GM18907 (cell line): ENCODE measurements at regions not wholly inside any gene's neighbourhood (a gene's known extent, or its start where the extent isn't known, plus 50 kb on each side); places are given as distances from the start of the nearest gene placed in this dataset.

Experiments used
- ATAC-seq: cut with Tn5 transposase; IDR thresholded peaks from one replicate; pipeline ENCODE4 v1.9.1; 2021; ENCODE audit warnings: mild to moderate bottlenecking, moderate library complexity; ENCODE audit not compliant: unreplicated experiment

DNA sequence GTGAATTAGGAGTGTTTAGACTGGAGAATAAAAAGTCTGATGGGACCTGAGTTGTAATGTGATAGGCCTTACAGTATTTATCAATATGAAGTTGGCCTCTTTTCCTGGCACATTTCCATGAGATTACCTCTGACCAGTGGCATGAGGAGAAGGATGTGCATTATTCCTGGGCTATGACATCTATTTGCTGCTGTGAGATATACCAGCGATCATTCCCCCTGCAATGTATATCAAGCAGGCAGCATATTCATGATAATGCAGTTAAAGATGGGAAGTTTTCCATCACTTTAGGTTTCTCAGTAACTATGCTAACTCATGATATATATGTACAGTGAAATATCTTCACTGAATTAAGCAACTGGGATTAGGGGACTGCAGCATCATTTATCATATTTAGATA is 142.8 kb upstream of the MBL2 start:
- ATAC-seq, result no peak

DNA sequence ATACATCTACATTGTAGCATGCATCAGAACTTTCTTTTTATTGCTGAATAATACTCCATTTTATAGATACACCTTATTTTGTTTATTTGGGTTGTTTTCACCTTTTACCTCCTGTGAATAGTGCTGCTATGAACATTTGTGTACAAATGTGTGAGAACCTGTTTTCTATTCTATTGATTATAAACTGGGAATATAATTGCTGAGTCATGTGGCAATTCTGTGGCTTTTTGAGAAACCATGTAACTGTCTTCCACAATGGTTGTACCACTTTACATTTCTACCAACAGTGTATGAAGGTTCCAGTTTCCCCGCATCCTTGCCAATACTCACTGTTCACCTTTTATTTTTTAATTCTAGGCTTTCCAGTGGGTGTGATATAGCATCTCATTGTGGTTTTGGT is 138.6 kb upstream of the MBL2 start:
- ATAC-seq, result no peak

DNA sequence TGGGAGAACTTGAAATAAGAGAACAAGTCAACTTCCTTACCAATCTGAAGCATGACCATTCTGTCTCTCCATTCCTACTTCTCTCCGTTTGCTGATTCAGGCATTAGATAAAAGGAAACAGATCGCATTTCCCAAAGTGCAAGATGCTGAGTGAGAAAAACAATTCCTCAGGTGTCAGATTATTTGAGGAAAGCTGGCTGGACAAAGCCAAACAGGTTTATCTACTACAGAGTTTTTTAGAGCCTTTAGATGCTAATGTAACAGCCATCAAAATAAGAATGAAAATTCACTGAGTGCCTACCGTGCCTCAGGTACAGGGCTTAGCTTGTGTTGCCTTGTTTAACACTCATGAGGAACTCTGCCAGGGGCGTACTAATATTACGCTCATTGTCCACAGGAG is 135.9 kb upstream of the MBL2 start:
- ATAC-seq, result no peak

DNA sequence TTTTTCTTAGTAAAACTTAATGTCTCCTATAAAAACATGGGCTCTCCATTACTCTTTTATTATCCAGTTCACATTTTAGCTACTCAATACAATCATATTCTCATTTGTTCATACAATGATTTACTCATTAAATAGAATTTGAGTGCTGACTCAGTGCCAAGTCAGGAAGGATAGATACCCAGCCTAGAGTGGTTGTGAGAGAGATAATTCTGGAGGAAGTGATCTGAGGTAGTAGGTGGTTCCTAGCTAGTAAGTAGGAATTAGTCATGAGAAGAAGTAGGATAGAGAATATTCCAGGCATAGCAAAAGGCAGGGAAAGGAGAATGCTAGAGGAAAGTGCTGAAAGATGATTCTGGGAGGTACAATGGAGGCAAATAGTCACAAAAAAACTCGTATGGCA is 133.5 kb upstream of the MBL2 start:
- ATAC-seq, result no peak

DNA sequence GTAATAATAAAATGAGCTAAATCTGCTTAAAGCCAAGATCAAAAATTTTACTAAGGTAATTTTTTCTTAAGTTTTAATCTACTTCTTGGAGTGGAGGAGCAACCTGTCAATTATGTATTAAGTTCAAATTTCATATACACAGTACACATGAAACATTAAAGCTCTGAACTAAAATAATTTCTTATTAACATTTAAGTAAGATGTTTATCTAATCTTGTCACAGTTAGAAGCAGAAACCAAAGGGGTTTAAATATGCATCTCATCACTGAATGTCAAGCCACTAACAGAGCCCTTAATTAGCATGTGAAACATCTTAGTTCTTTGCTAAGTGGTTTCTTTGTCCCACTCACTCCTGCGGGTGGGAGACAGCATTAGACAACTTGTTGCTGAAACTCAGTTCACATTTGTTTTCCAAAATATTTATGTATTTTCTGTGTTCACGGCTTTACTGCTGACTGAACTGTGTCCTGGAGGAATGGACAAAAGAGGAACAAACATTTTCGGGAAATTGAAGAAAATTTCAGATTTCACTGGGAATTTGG is 130.9 kb upstream of the MBL2 start:
- ATAC-seq, result no peak

DNA sequence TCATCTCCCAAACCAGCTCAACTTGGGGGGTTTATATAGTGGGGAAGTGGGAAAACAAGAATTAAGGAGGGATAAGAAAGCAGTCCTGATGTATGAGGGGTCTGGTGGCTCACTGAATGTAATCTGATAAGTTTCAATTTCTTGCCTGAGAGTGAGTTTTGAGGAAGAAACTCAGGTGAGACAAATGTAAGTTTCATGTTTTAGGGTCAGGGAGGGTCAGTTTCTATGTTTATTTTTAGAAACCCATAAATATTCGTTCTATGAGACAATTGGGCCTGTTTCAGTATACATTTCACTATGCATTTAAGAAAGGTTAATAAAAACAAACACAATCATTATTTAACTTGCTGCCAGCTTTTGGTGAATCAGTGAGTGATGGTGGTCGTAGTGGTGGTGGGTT is 128.0 kb upstream of the MBL2 start:
- peak; percentile 75 for ATAC-seq

DNA sequence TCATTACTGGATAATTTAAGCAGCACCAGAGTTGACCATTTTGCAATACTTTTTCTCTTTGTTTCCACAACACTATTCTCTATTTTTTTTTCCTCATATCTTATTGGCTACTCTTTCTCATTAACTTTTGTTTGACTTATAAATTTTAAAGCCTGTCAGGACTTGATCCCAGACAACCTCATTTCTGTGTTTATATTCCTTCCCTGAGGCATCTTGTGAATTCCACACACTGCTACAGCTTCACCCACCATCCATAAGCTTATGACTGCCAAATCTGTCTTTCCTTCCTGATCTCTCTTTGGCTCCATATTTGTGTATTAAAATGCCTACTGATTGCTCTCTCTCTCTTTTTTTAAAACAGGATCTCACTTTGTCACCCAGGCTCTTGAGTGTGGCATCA is 124.6 kb upstream of the MBL2 start:
- ATAC-seq, result no peak

DNA sequence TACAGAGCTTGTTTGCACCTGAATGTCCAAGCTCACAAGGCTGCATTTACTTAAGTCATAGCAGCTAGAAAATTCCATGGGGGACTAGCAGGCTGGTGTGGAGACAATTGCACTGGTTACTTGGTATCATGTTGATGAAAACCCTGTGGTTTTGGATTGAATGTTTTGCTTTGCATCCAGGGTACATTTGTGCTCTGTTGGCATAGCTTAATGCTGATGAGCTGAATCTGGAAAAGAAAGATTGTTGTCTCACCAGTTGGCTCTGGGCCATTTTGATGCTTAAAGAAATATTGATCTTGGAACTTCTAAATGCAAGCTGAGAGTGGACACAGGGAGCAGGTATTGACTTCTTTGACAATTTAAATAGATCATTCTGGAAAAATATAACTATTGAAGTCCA is 122.5 kb upstream of the MBL2 start:
- no peak for ATAC-seq

DNA sequence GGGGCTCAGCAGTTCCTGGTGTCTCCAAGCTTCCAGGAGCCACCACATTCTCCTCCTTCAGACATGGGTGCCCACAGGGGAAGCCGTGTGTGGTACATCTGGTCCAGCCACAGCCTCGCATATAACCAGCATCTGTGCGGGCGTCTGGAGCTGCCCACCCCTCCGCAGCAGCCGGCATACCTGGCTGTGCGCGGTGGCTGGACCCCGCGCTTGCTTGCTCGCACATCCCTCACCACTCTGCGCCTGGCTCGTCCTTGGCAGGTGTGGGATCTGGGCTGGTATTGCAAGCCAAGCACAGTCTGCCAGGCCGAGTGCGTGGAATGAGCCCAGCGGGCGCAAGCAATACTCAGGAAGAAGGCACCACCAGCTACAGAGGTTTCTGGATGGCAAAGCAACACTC is 117.7 kb upstream of the MBL2 start:
- ATAC-seq, result no peak

DNA sequence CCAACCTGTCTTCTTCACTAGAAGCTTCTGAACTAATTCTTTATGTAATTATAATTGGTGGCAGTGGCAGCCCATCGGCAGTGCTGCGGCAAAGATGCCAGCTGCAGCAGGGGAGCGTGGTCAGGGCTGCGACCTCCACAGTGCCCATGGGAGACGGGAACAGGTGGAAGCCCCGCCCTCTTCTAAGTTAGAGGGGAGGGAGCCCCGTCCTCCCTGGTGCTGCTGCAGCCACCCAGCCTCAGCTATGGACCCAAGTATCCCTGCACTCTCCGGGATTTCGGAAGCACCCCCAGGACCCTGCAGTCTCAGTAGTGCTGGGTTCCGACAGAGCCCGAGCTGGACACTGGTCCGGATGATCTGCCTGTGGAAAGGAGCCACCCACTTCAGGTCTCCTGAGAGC is 117.0 kb upstream of the MBL2 start:
- ATAC-seq, result no peak

DNA sequence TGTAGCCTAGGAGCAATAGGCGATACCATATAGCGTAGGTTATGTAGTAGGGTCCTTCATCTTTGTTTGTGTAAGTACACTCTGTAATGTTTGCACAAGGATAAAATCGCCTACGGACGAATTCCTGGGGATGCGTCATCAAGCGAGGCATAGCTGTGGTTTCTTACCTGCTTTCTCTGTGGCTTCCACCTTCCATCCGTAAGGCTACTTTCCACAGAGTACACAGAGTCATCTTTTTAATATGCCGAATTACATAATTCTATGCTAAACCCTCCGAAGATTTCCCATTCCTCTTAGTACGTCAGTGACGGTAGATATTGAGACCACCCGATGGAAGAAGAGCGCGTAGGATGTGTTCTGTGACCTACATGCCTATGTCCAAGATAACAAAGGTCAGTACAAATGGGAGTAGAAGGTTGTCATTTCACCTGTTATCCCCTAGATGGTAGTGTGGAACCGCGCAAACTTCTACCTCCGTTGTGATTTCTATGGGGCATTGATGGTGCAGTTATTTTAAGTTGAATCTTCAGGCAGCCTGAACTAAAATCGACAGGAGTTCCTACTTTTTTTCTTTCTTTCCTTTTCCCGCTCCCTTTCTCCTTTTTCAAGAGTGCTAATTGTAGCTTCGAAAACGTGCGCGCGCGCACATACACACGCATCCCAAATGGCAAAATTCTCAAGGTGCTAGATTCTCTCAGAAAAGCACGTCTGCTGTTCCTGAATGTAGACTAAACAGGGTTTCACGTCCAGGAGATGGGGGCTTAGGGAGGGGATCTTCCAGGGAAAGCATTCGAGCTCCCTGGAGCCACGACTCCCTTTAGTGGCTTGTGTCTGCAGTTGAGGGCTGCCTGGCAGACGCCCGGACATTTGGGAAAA is 111.7 kb upstream of the MBL2 start:
- ATAC-seq, result peak; percentile 95

DNA sequence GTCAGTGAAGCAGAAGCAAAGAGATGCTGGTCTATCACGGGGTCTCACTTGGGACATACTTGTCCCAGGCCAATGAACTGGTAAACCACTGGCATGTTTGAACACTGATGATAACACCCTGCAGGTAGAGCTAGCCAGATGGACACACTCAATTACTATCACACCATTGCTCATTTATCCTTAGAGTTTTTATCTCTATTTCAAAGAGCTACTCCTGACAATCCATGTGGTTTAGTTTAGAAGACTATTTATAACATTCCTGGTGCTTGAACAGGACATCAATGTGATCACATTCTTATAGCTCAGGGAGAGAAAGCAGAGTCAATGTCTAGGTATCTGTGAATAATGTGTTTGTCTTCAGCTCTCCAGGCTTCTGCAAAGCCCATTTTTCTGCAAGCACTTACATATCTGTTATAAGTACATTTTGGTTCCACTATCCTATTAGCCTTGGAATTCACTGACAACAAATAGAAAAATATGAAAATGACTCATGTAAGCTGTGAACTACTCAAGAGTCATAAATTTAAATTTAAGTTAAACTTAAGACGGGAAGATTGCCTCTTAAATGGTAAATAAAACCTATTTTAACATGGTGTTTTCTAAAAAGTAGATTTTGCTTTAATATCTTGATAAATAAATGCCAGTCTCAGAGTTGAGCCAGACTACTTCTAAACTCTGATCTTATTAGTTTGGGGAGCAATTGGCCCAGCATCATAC is 106.7 kb upstream of the MBL2 start:
- no peak for ATAC-seq

DNA sequence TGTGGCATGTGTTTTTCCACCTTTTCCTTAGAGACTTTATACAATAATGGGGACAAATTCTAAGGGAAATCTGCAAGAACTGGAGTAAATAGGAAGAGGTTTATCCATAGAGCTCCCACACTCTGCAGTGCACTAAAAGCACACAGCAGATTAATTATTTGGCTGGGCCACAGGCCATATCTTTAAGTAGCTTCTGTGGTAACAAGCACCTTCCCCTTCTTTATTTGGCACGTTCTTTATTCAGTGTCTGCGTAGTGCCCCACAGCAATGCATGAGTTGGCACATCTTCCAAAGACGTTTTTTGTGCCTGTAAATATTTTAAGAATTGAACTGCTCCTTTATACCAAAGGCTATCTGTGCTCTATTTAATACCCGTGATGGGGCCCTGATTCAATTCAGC is 104.9 kb upstream of the MBL2 start:
- ATAC-seq, result no peak

DNA sequence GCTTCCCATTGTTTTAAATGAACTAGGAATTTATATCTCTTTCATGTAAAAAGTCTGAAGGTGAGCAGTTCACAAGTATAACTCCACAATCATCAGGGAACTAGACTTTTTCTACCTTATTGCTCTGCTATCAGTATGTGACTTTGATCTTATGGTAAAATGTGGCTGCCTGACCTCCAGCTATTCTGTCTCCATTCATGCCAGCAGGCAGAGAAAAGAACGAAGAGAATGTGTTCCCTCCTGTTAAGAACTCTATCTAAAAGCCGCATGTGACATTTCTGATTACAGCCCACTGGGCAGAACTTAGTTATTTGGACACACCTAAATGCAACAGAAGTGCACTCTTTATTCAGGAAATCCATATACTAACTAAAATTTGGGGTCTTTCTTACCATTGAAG is 102.8 kb upstream of the MBL2 start:
- no peak for ATAC-seq

DNA sequence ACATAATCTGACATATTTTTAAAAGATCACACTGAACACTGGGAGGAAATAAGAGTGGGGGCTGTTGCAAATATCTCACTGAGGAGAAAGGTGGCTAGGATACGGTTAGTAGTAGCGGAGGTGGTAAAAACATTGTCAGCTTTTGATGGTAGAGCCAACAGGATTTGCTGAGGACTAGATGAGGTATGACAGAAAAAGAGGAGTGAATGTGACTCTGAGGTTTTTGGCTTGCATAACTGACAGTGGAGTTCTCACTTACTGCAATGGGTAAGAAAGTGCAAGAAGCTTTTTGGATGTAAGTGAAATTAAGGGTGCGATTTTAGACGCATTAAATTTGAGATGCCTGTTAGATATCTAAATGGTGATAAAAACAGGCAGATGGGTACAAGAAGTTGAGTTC is 102.0 kb upstream of the MBL2 start:
- ATAC-seq, result no peak

DNA sequence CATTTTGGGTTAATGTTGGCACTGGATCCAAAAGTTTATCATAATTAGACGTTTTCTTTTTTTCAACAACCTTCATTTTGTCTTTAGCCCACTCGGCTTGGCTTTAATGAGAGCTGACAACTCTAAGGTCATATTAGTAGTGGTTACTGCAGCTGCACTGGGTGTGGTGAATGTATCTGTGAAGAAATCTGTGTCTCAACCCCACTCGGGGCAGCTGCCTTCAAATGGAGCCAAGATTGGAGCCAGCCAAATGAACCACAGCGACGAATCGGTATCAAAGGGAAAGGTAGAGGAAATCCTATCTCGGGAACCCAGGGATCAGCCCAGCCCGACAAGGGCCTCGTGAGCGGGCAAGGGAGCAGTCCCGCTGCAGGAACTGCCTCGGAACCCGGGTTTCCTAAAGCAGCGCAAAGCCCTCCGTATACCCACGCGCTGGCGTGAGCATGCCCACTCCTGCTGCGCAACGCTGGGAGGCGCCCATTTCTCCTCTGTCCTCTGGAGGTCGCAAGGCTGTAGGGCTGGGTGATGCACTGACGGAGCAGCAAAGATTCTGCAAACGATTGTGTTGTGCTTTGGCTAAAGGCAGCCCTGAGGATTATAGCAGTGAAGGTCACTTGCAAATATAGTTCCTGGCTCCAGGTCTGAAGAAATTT is 98.7 kb upstream of the MBL2 start:
- ATAC-seq, result no peak

DNA sequence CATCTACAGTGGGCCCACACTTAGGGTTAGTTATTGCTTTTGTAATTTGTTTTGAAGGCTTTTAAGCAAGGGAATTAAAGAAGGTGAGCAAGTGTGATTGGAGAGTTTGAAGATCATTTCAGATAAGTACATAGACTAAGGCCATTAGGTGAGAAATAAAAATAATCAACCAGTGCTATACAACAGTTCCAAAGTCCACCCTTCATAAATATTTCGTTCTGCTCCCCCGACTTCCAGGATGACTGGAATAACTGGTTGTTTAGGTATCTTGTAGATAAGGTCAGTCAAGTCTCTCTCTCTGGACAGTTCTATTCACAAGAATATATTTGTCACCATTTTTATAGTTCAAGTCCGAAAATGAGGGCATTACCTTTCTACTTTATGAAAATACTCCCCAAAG is 98.0 kb upstream of the MBL2 start:
- no peak for ATAC-seq

DNA sequence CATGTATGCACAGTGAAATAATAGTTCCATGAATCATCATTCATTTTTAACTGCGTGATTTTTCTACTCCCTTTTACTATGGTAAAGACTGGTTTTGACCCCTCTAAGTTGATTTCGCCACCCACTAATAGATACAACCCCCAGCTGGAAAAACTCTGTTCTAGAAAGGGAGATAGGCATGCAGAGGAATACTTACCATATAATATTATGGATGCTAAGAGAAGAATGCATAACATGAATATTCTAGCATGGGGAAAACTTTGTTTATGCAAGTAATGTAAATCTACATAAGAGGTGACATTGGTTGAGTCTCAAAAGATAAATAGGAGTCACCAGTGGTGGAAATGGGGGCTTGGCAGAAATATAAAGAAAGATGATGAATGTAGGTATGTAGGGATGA is 97.3 kb upstream of the MBL2 start:
- ATAC-seq, result no peak

DNA sequence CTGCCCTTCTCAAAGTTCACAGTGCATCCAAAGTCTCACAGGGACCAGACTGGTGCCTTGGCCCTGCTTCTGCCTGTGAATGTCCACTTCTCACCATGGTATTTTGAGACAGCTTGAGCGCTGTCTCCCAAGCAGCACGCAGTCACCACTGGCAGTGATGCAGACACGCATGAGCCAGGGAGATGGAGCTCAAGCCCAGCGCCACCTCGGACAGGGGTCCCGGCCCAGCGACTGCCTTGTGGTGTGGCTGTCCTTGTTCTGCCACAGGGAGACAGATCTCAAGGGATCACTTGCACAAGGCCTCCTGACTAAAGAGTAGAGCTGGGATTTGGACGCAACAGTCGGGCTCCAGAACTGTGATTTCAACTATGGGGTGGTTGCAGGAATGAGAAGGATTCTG is 92.6 kb upstream of the MBL2 start:
- ATAC-seq, result no peak

DNA sequence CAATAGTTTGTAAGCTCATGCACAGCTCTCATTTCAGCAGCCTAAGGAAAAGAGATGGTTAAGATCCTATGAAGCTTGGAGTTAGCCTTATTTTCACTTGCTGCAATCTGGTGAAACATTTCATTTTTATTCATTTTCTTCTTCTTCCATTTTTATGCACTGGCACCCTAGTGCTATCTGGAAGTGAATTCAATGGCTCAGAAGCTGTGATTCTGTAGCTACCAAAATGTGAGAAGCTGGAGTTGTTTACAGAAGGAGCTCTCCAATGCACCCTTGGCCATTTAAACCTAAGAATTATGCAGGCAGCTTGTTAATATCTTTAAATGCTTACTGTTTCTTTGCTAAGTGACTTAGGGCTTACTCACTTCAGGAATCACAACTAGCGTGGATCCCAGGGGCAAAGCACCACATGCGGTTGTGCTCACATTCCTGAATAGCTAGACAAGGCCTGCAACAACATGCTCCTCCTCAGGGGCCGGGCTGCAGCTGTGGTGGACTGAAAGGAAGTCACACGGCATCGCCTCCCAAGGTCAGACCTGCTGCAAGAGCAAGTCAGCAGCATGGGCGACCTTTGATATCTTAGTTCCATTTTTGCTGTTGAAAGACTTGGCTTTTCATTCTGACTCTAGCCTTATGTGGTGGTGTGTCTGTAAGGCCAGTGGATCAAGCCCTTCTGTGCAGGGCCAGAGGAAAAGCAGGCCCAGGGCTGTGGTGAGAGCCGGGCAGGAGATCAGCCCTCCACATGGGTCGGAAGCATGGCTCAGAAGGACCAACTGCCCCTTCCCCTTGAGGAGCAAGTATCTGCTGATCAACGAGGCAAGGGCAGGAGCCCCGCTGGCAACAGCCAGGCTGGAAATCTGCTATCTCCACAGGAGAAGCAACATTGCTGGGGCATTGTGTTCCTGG is 91.9 kb upstream of the MBL2 start:
- no peak for ATAC-seq

DNA sequence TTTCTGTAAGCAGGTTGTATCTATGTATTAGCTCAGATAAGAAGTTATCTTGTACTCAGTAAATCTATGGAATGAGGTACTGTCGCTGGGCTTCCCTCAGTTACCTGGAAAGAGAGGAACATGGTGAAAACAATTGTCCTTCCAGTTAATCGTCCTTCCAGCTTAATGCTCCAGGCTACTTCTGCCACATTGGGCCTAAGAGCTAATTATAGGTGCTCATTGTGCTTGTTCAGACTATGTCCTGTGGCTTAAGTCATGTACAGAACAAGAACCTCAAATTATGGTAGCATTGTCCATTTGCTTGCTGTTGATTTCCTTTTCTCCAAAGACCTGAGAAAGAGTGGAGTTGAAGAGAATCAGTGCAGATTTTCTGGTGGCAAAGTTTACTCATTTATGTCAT is 86.1 kb upstream of the MBL2 start:
- no peak for ATAC-seq
